Ascending aorta (tissue), 2 donors: ENCODE measurements at regions not wholly inside any gene's neighbourhood (a gene's known extent, or its start where the extent isn't known, plus 50 kb on each side); places are given as distances from the start of the nearest gene placed in this dataset.

Source experiments
- DNase-seq, 2 donors: peaks; one replicate each; pipeline ENCODE4 v3.0.0-alpha.2; 2019; ENCODE audit warnings: low spot score in 2 of 2
- H3K27ac ChIP-seq, 2 donors: fragments of 200-600 bp; sonication (generic); one replicate each; pipeline ENCODE4 v1.5.1; 2016 to 2017; ENCODE audit warnings: mild to moderate bottlenecking in 1 of 2
- H3K27me3 ChIP-seq: fragments of 200-600 bp; sonication (generic); one replicate; pipeline ENCODE4 v1.5.1; 2017
- H3K36me3 ChIP-seq, 2 donors: fragments of 200-600 bp; sonication (generic); one replicate each; pipeline ENCODE4 v1.5.1; 2016
- H3K4me1 ChIP-seq, 2 donors: fragments of 200-600 bp; sonication (generic); one replicate each; pipeline ENCODE4 v1.5.1; 2016 to 2017; ENCODE audit warnings: mild to moderate bottlenecking in 1 of 2
- H3K4me3 ChIP-seq, 2 donors: fragments of 200-600 bp; sonication (generic); one replicate each; pipeline ENCODE4 v1.5.1; 2016 to 2017; ENCODE audit warnings: mild to moderate bottlenecking in 1 of 2
- H3K9me3 ChIP-seq, 2 donors: fragments of 200-600 bp; sonication (generic); one replicate each; pipeline ENCODE4 v1.5.1; 2016
- intact Hi-C: fragments of 100-400 bp; cut with DNase I; formaldehyde crosslinking; loops from one replicate; pipeline ENCODE4 v1.15.1; 2023
- TF ChIP-seq, protein P1 (sequence below), 3 experiments: fragments of 200-600 bp in 2 of 3; fragments of 450-650 bp in 1 of 3; sonication (generic) in 2 of 3; IDR thresholded peaks; one replicate each; pipeline ENCODE4 v1.5.1; 2016 to 2019; ENCODE audit warnings: antibody characterized with exemption in 3 of 3, mild to moderate bottlenecking in 1 of 3, moderate library complexity in 1 of 3

DNA sequence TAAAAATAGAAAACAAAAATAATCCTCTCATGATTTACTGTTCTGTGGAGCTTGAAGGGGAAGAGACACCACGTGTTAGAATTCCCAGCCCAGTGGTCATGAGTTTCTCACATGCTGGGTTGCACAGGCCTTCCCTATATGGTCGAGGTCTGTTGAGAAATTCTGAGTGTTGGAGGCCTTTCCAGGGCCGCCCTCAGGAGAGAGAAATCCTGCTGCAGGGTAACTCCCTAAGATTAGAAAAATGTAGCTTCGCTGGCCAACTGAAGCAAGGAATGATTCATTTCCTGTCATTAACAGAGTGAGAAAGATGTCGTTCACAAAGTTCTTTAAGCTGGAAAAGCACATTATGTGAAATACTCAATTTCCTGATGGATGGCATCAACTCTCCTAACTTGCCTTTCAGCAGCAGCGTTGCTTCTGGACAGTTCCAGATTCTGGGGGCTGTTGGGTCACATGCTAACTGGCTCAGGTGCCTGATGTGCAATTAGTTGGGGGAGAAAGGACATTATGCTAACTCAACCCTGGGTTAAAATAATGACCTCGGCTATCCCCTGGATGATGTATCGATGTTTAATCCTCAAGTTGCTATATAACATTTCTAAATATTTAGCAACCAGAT, 104.8 kb upstream of the CD180 start:
- no peaks in the 10 kb centered on the region for H3K27me3 ChIP-seq
- no peak overlapping the region for H3K4me3 ChIP-seq
- intact Hi-C loops: loop anchor here (1.0 to 5.0 kb wide), 5 partner anchors 33 to 951 kb away; partner anchors contain the start of gene PIK3R1
- DNase-seq: peak; percentile 63 to 94
- no peaks in the 10 kb centered on the region for H3K9me3 ChIP-seq
- H3K27ac ChIP-seq: peak overlapping the region; percentile 75 to 89
- no peaks in the 10 kb centered on the region for H3K36me3 ChIP-seq
- H3K4me1 ChIP-seq: peaks cover 7 to 28% of the 10 kb centered on the region in 2 donors
- TF ChIP-seq, protein P1, sequence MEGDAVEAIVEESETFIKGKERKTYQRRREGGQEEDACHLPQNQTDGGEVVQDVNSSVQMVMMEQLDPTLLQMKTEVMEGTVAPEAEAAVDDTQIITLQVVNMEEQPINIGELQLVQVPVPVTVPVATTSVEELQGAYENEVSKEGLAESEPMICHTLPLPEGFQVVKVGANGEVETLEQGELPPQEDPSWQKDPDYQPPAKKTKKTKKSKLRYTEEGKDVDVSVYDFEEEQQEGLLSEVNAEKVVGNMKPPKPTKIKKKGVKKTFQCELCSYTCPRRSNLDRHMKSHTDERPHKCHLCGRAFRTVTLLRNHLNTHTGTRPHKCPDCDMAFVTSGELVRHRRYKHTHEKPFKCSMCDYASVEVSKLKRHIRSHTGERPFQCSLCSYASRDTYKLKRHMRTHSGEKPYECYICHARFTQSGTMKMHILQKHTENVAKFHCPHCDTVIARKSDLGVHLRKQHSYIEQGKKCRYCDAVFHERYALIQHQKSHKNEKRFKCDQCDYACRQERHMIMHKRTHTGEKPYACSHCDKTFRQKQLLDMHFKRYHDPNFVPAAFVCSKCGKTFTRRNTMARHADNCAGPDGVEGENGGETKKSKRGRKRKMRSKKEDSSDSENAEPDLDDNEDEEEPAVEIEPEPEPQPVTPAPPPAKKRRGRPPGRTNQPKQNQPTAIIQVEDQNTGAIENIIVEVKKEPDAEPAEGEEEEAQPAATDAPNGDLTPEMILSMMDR (IDR thresholded peaks at IDR 0.05): no peak

DNA sequence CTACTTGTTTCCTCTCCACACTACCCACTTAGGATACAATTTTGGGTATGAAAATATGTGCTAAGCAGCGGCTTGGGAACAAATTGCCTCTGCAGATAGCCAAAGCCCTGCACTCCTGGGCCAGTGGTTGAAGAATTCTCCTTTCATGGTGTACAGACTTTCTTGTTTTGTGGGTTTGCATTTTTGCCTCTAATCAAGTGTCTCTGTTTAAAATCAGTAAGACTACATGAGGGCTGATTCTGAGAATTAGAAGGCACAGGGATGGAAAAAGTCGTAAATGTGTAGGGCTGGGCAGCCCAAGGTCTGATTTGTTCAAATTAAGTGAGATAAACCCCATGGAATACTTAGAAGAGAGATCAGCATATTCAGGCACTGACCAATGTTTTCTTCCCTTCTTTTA, 103.7 kb upstream of the CD180 start:
- TF ChIP-seq, protein P1 (IDR thresholded peaks at IDR 0.05): no peak
- intact Hi-C loops: loop anchor here (2.0 to 5.0 kb wide), 3 partner anchors 53 to 952 kb away; partner anchors contain the start of gene PIK3R1
- Histone ChIP-seq H3K4me3 (no peak overlapping the region), H3K4me1 (peaks cover 1 to 22% of the 10 kb centered on the region in 2 donors), H3K27me3 (no peaks in the 10 kb centered on the region), H3K9me3 (no peaks in the 10 kb centered on the region), H3K36me3 (no peaks in the 10 kb centered on the region), H3K27ac (peak overlapping the region; percentile 75 to 89)
- DNase-seq: no peak

DNA sequence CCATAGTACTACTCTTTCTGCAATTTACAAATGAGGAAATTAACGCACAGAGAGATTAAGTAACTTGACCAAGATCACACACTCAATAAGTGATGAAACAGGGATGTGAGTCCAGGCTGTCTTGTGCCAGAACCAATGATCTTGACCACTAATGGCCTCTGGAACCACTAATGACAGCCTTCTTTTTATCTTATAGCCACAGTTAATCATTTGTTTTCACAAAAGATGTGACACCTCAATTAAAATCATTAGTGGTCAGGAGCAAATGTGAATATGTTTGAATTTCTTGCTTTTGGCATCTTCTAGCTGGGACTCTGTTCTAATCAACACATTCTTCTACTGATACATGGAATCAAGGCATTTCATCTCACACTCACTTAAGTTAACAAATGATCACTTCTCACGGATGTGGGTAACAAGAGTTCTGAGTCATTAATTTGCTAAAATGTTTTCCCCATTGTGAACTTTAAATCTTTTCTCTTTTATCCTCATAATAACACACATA, 102.7 kb upstream of the CD180 start:
- H3K4me1 ChIP-seq: peaks cover 0 to 14% of the 10 kb centered on the region in 2 donors
- TF ChIP-seq, protein P1 (IDR thresholded peaks at IDR 0.05): no peak
- no peak overlapping the region for H3K27ac ChIP-seq
- H3K27me3 ChIP-seq: no peaks in the 10 kb centered on the region
- no peak for DNase-seq
- intact Hi-C loops: loop anchor here (1.0 kb wide), 1 partner anchor 9 kb away; no protein-coding TSS in a partner anchor
- no peaks in the 10 kb centered on the region for H3K9me3 ChIP-seq
- H3K4me3 ChIP-seq: no peak overlapping the region
- H3K36me3 ChIP-seq: no peaks in the 10 kb centered on the region

DNA sequence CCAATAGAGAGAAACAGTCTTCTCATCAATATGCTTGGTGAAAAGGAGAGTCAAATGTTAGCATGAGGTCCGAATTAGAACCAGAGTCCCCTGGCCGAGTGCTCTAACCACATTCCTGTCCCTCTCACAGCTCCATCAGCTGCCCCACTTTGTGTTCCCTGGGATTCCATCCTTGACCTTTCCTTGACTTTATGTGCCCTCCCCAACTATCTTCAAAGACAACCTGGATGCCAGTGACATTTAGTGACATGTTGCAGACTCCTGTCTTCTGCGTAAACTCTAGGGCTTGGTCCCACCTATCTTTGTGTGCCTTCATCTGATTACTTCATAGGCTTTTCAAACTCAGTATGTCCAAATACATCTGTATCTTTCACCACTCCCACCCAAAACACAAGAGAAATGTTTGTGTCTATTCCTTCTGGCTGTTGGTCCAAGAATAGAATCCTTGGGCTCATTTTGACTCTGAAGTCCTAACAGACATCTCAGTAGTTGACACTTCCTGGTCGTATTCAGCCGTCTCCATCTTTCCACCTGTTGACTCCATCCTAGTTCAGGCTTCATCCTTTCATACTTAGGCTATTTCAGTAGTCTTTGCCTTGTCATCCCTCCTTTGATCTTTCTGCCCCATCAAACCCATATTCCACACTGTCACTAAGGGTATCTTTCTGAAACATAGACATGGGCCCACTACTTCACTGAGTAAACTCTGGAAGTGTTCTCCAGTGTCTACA, 101.4 kb upstream of the CD180 start:
- H3K27me3 ChIP-seq: no peaks in the 10 kb centered on the region
- DNase-seq: no peak
- peaks cover 0 to 14% of the 10 kb centered on the region in 2 donors for H3K4me1 ChIP-seq
- intact Hi-C loops: no loop called here
- H3K9me3 ChIP-seq: no peaks in the 10 kb centered on the region
- TF ChIP-seq, protein P1 (IDR thresholded peaks at IDR 0.05): no peak
- H3K36me3 ChIP-seq: no peaks in the 10 kb centered on the region
- H3K27ac ChIP-seq: no peak overlapping the region
- no peak overlapping the region for H3K4me3 ChIP-seq

DNA sequence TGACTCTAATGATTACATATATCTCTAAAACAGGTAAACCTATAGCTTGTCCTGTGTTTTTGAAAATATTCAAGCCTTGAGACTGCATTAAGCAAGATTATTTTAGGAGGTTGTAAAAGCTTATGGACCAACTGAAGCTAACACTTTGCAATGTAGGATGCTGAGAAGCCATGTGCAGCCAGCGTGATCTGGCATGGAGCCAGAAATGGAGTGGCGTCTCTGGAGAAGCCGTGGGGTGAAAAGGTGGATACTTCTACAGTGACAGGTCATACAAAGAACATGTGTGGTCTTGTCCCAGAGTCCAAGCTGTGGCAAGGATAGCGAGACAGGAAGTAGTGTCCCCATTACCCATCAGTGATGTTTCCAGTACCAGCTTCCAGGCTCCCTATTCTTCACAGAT, 100.8 kb upstream of the CD180 start:
- TF ChIP-seq, protein P1 (IDR thresholded peaks at IDR 0.05): no peak
- H3K9me3 ChIP-seq: no peaks in the 10 kb centered on the region
- DNase-seq: no peak
- no peaks in the 10 kb centered on the region for H3K27me3 ChIP-seq
- no peak overlapping the region for H3K4me3 ChIP-seq
- peaks cover 0 to 14% of the 10 kb centered on the region in 2 donors for H3K4me1 ChIP-seq
- H3K36me3 ChIP-seq: no peaks in the 10 kb centered on the region
- H3K27ac ChIP-seq: no peak overlapping the region
- intact Hi-C loops: no loop called here
